SU-DHL-6 (cell line): ENCODE measurements at regions not wholly inside any gene's neighbourhood (a gene's known extent, or its start where the extent isn't known, plus 50 kb on each side); places are given as distances from the start of the nearest gene placed in this dataset.

Source experiments
- EZH2phosphoT487 ChIP-seq: fragments of 200-600 bp; sonication (generic), shearing (Covaris generic); conservative IDR thresholded peaks from 2 replicates; pipeline ENCODE4 v1.6.1; 2018; ENCODE audit warnings: mild to moderate bottlenecking, antibody characterized with exemption, low read length, moderate library complexity, mixed read lengths
- TF ChIP-seq, protein P1 (sequence below): fragments of 200-600 bp; sonication (generic); IDR thresholded peaks from one replicate; pipeline ENCODE4 v1.5.1; 2017; ENCODE audit warnings: antibody characterized with exemption, mild to moderate bottlenecking, low read length, moderate library complexity; ENCODE audit not compliant: insufficient read depth, poor library complexity, severe bottlenecking

- TF ChIP-seq EZH2phosphoT487: no peak
- TF ChIP-seq, protein P1, sequence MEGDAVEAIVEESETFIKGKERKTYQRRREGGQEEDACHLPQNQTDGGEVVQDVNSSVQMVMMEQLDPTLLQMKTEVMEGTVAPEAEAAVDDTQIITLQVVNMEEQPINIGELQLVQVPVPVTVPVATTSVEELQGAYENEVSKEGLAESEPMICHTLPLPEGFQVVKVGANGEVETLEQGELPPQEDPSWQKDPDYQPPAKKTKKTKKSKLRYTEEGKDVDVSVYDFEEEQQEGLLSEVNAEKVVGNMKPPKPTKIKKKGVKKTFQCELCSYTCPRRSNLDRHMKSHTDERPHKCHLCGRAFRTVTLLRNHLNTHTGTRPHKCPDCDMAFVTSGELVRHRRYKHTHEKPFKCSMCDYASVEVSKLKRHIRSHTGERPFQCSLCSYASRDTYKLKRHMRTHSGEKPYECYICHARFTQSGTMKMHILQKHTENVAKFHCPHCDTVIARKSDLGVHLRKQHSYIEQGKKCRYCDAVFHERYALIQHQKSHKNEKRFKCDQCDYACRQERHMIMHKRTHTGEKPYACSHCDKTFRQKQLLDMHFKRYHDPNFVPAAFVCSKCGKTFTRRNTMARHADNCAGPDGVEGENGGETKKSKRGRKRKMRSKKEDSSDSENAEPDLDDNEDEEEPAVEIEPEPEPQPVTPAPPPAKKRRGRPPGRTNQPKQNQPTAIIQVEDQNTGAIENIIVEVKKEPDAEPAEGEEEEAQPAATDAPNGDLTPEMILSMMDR: no peak
These were observed 192.5 kb upstream of the STK26 start for GRCh38 chrX:131830400-131831184.
